H1 (cell line): ENCODE measurements at regions not wholly inside any gene's neighbourhood (a gene's known extent, or its start where the extent isn't known, plus 50 kb on each side); places are given as distances from the start of the nearest gene placed in this dataset.

Experiments used
- ATF3 ChIP-seq: IDR thresholded peaks from 2 replicates; pipeline ENCODE4 v1.6.1; 2011; ENCODE audit warnings: low read depth, mild to moderate bottlenecking, low read length; ENCODE audit not compliant: insufficient read depth
- CHD2 ChIP-seq: IDR thresholded peaks from 2 replicates; pipeline ENCODE4 v1.6.1; 2012; ENCODE audit warnings: low read length, improper control_type of control experiment
- FOSL1 ChIP-seq: IDR thresholded peaks from 2 replicates; pipeline ENCODE4 v1.6.1; 2011; ENCODE audit warnings: mild to moderate bottlenecking, low read depth, low read length, moderate library complexity; ENCODE audit not compliant: insufficient read depth
- HDAC6 ChIP-seq: IDR thresholded peaks from one replicate; pipeline ENCODE4 v1.7.1; 2012; ENCODE audit warnings: low read depth, mild to moderate bottlenecking, inconsistent platforms, low read length, moderate library complexity
- POLR2A ChIP-seq, 2 experiments: IDR thresholded peaks; 1 replicate in 1 of 2; 2 replicates in 1 of 2; pipeline ENCODE4 v1.6.1; 2011; ENCODE audit warnings: low read depth in 2 of 2, low read length in 2 of 2, mild to moderate bottlenecking in 2 of 2; ENCODE audit errors: control extremely low read depth in 1 of 2
- RFX5 ChIP-seq: IDR thresholded peaks from 2 replicates; pipeline ENCODE4 v1.6.1; 2011; ENCODE audit warnings: low read depth, low read length, improper control_type of control experiment, borderline replicate concordance
- RXRA ChIP-seq: IDR thresholded peaks from 2 replicates; pipeline ENCODE4 v1.6.1; 2011; ENCODE audit warnings: low read depth, mild to moderate bottlenecking, low read length, moderate library complexity; ENCODE audit not compliant: insufficient read depth
- SP4 ChIP-seq: IDR thresholded peaks from 2 replicates; pipeline ENCODE4 v1.6.1; 2012; ENCODE audit warnings: low read length, inconsistent platforms
- ZNF274 ChIP-seq: IDR thresholded peaks from 2 replicates; pipeline ENCODE4 v1.7.0; 2012; ENCODE audit warnings: low read length, borderline replicate concordance; ENCODE audit errors: extremely low read depth

GRCh38 chr5:54876556-54876955 is 108.8 kb downstream of the ESM1 start (continued):
- TF ChIP-seq RFX5 (no peak), RXRA (no peak), CHD2 (no peak), SP4 (no peak), FOSL1 (no peak), ATF3 (no peak), ZNF274 (no peak), HDAC6 (no peak), POLR2A (IDR thresholded peaks at IDR 0.05; ENCODE audit: control extremely low read depth in 1 of 2, low read depth in 2 of 2, low read length in 2 of 2) (no peak)
